T-helper 22 cell (primary cell): ENCODE measurements at regions not wholly inside any gene's neighbourhood (a gene's known extent, or its start where the extent isn't known, plus 50 kb on each side); places are given as distances from the start of the nearest gene placed in this dataset.
"Not testable (repeated sequence)": the region's sequence is repeated elsewhere in the genome, so short reads cannot be mapped to it uniquely, and the experiment has no call there.

Experiments used
- DNase-seq: peaks from one replicate; pipeline ENCODE4 v3.0.0-alpha.2; 2020; ENCODE audit warnings: low read depth

GRCh38 chr17:26936645-26937044, 357.3 kb upstream of the WSB1 start:
- DNase-seq = not testable (repeated sequence)

- not testable (repeated sequence) for DNase-seq
Measured at GRCh38 chr17:26937750-26938322, 356.1 kb upstream of the WSB1 start.

- not testable (repeated sequence) for DNase-seq
Measured at GRCh38 chr17:26939755-26940154, 354.2 kb upstream of the WSB1 start.

GRCh38 chr17:26940587-26940986, 353.3 kb upstream of the WSB1 start:
- DNase-seq = not testable (repeated sequence)

- no peak for DNase-seq
Measured at GRCh38 chr17:26962255-26963162, 331.4 kb upstream of the WSB1 start.

- DNase-seq = no peak
Measured at GRCh38 chr17:26963163-26963503, 330.8 kb upstream of the WSB1 start.

- DNase-seq = not testable (repeated sequence)
Measured at GRCh38 chr17:26965898-26966624, 327.9 kb upstream of the WSB1 start.

- not testable (repeated sequence) for DNase-seq
Measured at GRCh38 chr17:26966625-26967179, 327.2 kb upstream of the WSB1 start.

- DNase-seq = not testable (repeated sequence)
Measured at GRCh38 chr17:26981845-26982425, 312.0 kb upstream of the WSB1 start.

GRCh38 chr17:26982563-26982962, 311.4 kb upstream of the WSB1 start:
- DNase-seq = not testable (repeated sequence)

- not testable (repeated sequence) for DNase-seq
Measured at GRCh38 chr17:26987851-26988250, 306.1 kb upstream of the WSB1 start.

- not testable (repeated sequence) for DNase-seq
Measured at GRCh38 chr17:26994648-26995047, 299.3 kb upstream of the WSB1 start.

- not testable (repeated sequence) for DNase-seq
Measured at GRCh38 chr17:26996146-26996916, 297.6 kb upstream of the WSB1 start.

GRCh38 chr17:27007734-27008531, 286.0 kb upstream of the WSB1 start:
- DNase-seq = not testable (repeated sequence)

GRCh38 chr17:27009087-27009486, 284.8 kb upstream of the WSB1 start:
- no peak for DNase-seq

- not testable (repeated sequence) for DNase-seq
Measured at GRCh38 chr17:27010138-27010537, 283.8 kb upstream of the WSB1 start.

- DNase-seq = not testable (repeated sequence)
Measured at GRCh38 chr17:27030552-27030951, 263.4 kb upstream of the WSB1 start.

- DNase-seq = no peak
Measured at GRCh38 chr17:27038676-27039075, 255.2 kb upstream of the WSB1 start.

- not testable (repeated sequence) for DNase-seq
Measured at GRCh38 chr17:27045039-27045438, 248.9 kb upstream of the WSB1 start.

GRCh38 chr17:27049104-27049784, 244.7 kb upstream of the WSB1 start:
- DNase-seq = no peak
